ENCODE measurements at regions not wholly inside any gene's neighbourhood (a gene's known extent, or its start where the extent isn't known, plus 50 kb on each side); places are given as distances from the start of the nearest gene placed in this dataset.

DNA sequence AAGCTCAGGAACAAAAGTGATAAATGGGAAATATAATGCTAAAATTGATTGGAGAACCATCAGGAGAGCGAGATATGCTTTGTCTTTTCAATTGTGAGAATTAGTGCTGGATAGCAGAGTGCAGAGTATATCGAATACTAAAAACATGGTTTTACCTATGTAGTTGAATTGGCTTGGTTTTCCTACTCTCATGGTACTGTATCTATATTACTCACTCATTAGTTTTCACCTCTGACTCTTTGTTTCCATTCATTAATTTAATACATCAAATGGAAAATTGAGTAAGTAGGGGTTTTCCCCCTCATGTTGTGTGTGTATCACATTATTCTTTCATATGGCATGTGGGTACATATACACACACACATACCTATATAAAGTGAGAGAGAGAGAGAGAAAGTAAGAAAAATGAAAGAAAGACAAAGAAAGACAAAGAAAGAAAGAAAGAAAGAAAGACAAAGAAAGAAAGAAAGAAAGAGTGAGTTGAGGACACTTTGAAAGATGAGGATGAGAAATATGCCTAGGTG, 1574.5 kb downstream of the MRPL39 start:
- Histone ChIP-seq H3K9me3 (ENCODE audit: control insufficient read depth, insufficient read depth, low read length) (peaks cover 18% of the 10 kb centered on the region), H3K36me3 (ENCODE audit: control insufficient read depth, insufficient read depth, low read length) (no peaks in the 10 kb centered on the region), H3K9ac (ENCODE audit: low read depth, low read length) (no peak overlapping the region), H3K27me3 (ENCODE audit: control insufficient read depth, insufficient read depth, low read length) (no peaks in the 10 kb centered on the region), H3K4me3 (ENCODE audit: low read depth, low read length) (no peak overlapping the region), H3K4me1 (ENCODE audit: control insufficient read depth, insufficient read depth, low read length) (no peaks in the 10 kb centered on the region)

DNA sequence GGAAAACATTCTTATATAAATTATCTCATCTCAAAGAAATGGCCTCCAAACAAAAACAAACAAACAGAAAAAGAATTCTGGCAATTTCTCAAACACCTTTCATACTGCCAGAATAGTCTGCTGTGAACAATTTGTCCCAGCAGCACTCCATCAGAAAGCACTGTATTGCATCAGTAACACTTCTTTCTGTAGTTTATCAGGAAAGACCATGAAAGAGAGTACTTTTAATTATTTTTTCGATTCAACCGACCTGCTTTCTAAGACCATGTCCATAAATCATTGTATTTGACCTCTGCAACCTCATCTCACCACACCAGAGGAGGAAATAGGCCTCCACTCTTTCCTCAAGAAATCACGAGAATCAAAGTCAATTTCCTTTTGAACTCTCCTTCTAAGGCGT, 1579.9 kb downstream of the MRPL39 start:
- H3K36me3 ChIP-seq (ENCODE audit: control insufficient read depth, insufficient read depth, low read length): no peaks in the 10 kb centered on the region
- no peaks in the 10 kb centered on the region for H3K4me1 ChIP-seq (ENCODE audit: control insufficient read depth, insufficient read depth, low read length)
- no peaks in the 10 kb centered on the region for H3K27me3 ChIP-seq (ENCODE audit: control insufficient read depth, insufficient read depth, low read length)
- peaks cover 4% of the 10 kb centered on the region for H3K9me3 ChIP-seq (ENCODE audit: control insufficient read depth, insufficient read depth, low read length)
- H3K4me3 ChIP-seq (ENCODE audit: low read depth, low read length): no peak overlapping the region
- no peak overlapping the region for H3K9ac ChIP-seq (ENCODE audit: low read depth, low read length)

DNA sequence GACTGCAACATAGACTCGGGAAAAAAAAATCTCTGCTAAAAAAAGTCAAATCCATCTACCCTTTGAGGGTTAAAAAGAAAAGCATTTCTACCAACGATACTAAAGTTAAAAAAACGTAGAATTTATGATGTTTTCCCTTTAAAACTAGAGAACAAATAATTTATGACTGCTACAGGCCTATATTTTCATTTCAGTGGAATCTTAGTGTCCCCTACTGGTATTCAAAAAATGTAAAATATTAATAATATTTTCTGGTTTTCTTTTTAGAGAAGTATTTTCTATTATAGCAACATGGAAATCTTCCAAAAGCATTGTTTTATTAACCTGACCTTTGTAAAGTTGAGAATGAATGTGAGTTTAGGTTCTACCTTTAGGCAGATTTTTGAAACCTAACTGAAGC, 1582.2 kb downstream of the MRPL39 start:
- Histone ChIP-seq H3K4me3 (ENCODE audit: low read depth, low read length) (no peak overlapping the region), H3K27me3 (ENCODE audit: control insufficient read depth, insufficient read depth, low read length) (no peaks in the 10 kb centered on the region), H3K4me1 (ENCODE audit: control insufficient read depth, insufficient read depth, low read length) (no peaks in the 10 kb centered on the region), H3K9ac (ENCODE audit: low read depth, low read length) (no peak overlapping the region), H3K36me3 (ENCODE audit: control insufficient read depth, insufficient read depth, low read length) (no peaks in the 10 kb centered on the region), H3K9me3 (ENCODE audit: control insufficient read depth, insufficient read depth, low read length) (peaks cover 4% of the 10 kb centered on the region)

DNA sequence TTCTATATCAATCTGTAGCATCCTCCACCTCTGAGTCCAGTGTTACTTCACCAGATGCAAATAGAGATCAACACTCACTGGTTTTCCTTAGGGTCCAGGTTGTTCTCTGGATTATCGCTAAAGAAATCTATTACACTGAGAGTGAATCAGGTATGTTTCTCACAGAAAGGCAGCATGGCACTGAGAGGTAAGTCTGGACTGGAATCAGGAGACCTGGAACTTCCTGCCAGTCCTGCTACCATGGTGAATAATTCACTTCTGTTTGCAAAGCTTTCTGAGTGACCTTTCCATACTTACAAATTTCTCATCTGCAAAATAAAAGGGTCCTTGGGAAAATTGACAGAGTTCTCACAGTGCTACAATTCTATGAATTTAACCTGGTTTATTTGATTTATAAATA, 1583.3 kb downstream of the MRPL39 start:
- Histone ChIP-seq H3K36me3 (ENCODE audit: control insufficient read depth, insufficient read depth, low read length) (no peaks in the 10 kb centered on the region), H3K4me1 (ENCODE audit: control insufficient read depth, insufficient read depth, low read length) (no peaks in the 10 kb centered on the region), H3K9me3 (ENCODE audit: control insufficient read depth, insufficient read depth, low read length) (peaks cover 4% of the 10 kb centered on the region), H3K27me3 (ENCODE audit: control insufficient read depth, insufficient read depth, low read length) (no peaks in the 10 kb centered on the region), H3K9ac (ENCODE audit: low read depth, low read length) (no peak overlapping the region), H3K4me3 (ENCODE audit: low read depth, low read length) (no peak overlapping the region)

DNA sequence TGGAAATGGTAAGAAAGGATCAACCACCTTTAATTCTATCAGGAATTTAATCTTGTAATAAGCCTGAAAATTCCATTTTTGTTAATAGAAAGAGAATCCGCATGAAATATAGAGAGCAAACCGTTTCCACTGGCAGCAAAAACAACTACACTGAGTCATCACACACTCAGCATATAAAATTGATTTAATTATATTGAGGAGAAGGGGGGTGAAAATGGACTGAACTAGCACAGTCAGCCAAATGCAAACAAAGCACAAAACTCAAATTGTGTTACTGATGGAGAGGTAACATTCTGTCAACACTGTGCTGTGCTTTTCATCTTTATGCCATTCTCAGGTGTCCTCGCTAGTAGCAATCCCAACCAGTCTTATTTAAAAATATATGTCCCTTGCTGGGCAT, 1583.9 kb downstream of the MRPL39 start:
- H3K9ac ChIP-seq (ENCODE audit: low read depth, low read length): no peak overlapping the region
- no peaks in the 10 kb centered on the region for H3K4me1 ChIP-seq (ENCODE audit: control insufficient read depth, insufficient read depth, low read length)
- H3K4me3 ChIP-seq (ENCODE audit: low read depth, low read length): no peak overlapping the region
- H3K27me3 ChIP-seq (ENCODE audit: control insufficient read depth, insufficient read depth, low read length): no peaks in the 10 kb centered on the region
- H3K9me3 ChIP-seq (ENCODE audit: control insufficient read depth, insufficient read depth, low read length): peaks cover 7% of the 10 kb centered on the region
- no peaks in the 10 kb centered on the region for H3K36me3 ChIP-seq (ENCODE audit: control insufficient read depth, insufficient read depth, low read length)

DNA sequence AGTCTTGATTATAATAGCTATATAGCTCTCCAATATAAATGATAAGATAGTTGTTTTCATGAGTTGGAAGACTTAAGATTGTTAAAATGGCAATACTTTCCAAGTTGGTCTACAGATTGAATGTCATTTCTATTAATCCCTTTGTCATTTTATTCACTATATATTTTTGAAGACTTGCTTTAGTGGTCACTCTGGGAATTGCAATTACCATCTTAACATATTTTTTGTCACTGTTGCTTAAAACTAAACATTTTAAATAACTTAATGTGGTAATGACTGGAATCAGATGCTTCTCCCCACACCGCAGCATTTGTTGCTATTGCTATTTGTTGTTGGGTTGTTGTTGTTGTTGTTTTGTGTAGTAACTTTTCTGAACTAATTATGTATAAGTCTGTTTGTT, 1592.9 kb downstream of the MRPL39 start:
- H3K9me3 ChIP-seq (ENCODE audit: control insufficient read depth, insufficient read depth, low read length): peaks cover 20% of the 10 kb centered on the region
- no peaks in the 10 kb centered on the region for H3K27me3 ChIP-seq (ENCODE audit: control insufficient read depth, insufficient read depth, low read length)
- no peaks in the 10 kb centered on the region for H3K36me3 ChIP-seq (ENCODE audit: control insufficient read depth, insufficient read depth, low read length)
- H3K4me1 ChIP-seq (ENCODE audit: control insufficient read depth, insufficient read depth, low read length): no peaks in the 10 kb centered on the region
- H3K9ac ChIP-seq (ENCODE audit: low read depth, low read length): no peak overlapping the region
- H3K4me3 ChIP-seq (ENCODE audit: low read depth, low read length): no peak overlapping the region

DNA sequence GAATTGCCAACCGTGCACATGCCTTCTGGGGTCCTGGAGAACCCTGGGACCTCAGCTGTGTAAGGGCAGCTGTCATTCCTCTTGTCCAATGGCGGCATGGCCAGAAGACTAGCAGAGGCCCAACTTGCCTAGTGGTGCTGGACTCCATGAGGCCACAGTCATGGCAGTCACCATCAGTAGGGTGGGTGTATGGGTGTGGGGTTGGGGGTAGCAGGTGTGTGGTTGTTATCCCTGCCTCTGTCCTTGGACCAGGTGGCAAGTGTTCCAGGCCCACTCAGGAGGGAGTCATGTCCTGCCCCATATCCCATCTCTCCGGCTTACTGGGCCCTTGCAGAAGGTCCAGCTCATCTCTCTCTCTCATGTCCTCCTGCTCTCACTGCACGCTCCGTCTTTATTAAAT, 1596.2 kb downstream of the MRPL39 start:
- no peaks in the 10 kb centered on the region for H3K36me3 ChIP-seq (ENCODE audit: control insufficient read depth, insufficient read depth, low read length)
- H3K9me3 ChIP-seq (ENCODE audit: control insufficient read depth, insufficient read depth, low read length): peaks cover 16% of the 10 kb centered on the region
- H3K4me1 ChIP-seq (ENCODE audit: control insufficient read depth, insufficient read depth, low read length): no peaks in the 10 kb centered on the region
- H3K4me3 ChIP-seq (ENCODE audit: low read depth, low read length): no peak overlapping the region
- H3K9ac ChIP-seq (ENCODE audit: low read depth, low read length): no peak overlapping the region
- no peaks in the 10 kb centered on the region for H3K27me3 ChIP-seq (ENCODE audit: control insufficient read depth, insufficient read depth, low read length)

DNA sequence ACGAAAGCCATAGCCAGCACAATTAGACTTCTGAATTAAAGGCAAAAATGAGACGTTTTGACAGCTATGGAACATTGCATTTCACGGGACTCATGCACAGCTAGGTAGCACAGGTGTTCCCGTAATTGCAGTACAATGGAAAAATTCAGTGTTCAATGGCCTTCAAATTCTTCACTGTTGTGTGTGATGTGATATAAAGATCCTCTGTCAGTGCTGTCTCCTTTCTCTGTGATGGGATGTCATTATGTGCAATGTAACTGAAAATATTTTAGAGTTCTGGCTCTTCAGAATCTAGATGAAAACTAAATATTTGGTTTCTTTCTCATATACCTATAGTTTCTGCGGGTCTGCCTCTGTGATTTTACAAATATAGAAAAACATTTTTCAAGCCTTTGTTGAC, 1599.7 kb downstream of the MRPL39 start:
- Histone ChIP-seq H3K36me3 (ENCODE audit: control insufficient read depth, insufficient read depth, low read length) (no peaks in the 10 kb centered on the region), H3K4me1 (ENCODE audit: control insufficient read depth, insufficient read depth, low read length) (no peaks in the 10 kb centered on the region), H3K27me3 (ENCODE audit: control insufficient read depth, insufficient read depth, low read length) (no peaks in the 10 kb centered on the region), H3K4me3 (ENCODE audit: low read depth, low read length) (no peak overlapping the region), H3K9me3 (ENCODE audit: control insufficient read depth, insufficient read depth, low read length) (peaks cover 16% of the 10 kb centered on the region), H3K9ac (ENCODE audit: low read depth, low read length) (no peak overlapping the region)

DNA sequence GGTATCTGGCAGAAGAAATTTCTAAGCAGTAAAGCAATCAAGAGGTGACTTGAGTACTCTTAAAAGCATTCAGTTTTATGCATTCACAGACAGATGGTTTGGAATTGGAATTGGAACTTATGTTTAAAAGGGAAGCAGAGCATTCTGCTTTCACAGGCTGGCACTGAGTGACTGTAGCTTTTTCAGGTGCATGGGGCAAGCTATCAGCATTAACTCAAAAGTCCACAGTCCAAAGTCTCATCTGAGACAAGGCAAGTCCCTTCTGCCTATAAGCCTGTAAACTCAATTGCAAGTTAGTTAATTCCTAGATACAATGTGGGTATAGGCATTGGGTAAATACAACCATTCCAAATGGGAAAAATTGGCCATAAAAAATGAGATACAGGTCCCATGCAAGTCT, 1620.3 kb downstream of the MRPL39 start:
- Histone ChIP-seq H3K9me3 (ENCODE audit: control insufficient read depth, insufficient read depth, low read length) (peaks cover 15% of the 10 kb centered on the region), H3K4me3 (ENCODE audit: low read depth, low read length) (no peak overlapping the region), H3K9ac (ENCODE audit: low read depth, low read length) (no peak overlapping the region), H3K36me3 (ENCODE audit: control insufficient read depth, insufficient read depth, low read length) (no peaks in the 10 kb centered on the region), H3K4me1 (ENCODE audit: control insufficient read depth, insufficient read depth, low read length) (no peaks in the 10 kb centered on the region), H3K27me3 (ENCODE audit: control insufficient read depth, insufficient read depth, low read length) (no peaks in the 10 kb centered on the region)

DNA sequence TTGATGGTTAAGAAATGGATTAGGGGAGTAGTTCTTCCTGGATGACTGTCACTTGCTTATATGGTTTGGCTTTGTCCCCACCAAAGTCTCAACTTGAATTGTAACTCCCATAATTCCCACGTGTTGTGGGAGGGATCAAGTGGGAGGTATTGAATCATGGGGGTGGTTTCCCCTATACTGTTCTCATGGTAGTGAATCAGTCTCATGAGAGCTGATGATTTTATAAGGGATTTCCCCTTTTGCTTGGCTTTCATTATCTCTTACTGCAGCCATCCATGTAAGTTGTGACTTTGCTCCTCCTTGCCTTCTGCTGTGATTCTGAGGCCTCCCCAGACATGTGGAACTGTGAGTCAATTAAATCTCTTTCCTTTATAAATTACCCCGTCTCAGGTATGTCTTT, 1621.1 kb downstream of the MRPL39 start:
- Histone ChIP-seq H3K9ac (ENCODE audit: low read depth, low read length) (no peak overlapping the region), H3K36me3 (ENCODE audit: control insufficient read depth, insufficient read depth, low read length) (no peaks in the 10 kb centered on the region), H3K4me1 (ENCODE audit: control insufficient read depth, insufficient read depth, low read length) (no peaks in the 10 kb centered on the region), H3K9me3 (ENCODE audit: control insufficient read depth, insufficient read depth, low read length) (peaks cover 15% of the 10 kb centered on the region), H3K27me3 (ENCODE audit: control insufficient read depth, insufficient read depth, low read length) (no peaks in the 10 kb centered on the region), H3K4me3 (ENCODE audit: low read depth, low read length) (no peak overlapping the region)

DNA sequence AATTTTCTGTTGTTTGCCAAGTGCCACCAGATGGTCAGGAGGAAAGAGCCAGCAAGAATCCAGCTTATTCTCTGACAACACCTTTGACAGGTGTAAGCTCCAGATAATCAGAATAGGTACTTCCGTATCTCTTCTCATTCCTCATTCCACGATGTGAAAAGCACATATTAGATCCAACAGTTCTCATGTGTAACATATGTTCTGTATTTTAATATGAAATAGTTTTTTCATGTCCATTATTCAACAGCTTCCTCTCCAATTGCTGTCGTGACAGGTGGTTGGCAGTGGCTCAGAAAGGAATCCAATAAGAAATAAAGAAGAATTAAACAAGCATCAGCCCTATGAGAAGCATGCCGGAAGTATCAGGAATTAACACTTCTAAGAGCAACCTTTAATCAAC, 1624.7 kb downstream of the MRPL39 start:
- H3K9ac ChIP-seq (ENCODE audit: low read depth, low read length): no peak overlapping the region
- no peaks in the 10 kb centered on the region for H3K27me3 ChIP-seq (ENCODE audit: control insufficient read depth, insufficient read depth, low read length)
- H3K36me3 ChIP-seq (ENCODE audit: control insufficient read depth, insufficient read depth, low read length): no peaks in the 10 kb centered on the region
- H3K9me3 ChIP-seq (ENCODE audit: control insufficient read depth, insufficient read depth, low read length): peaks cover 18% of the 10 kb centered on the region
- no peaks in the 10 kb centered on the region for H3K4me1 ChIP-seq (ENCODE audit: control insufficient read depth, insufficient read depth, low read length)
- H3K4me3 ChIP-seq (ENCODE audit: low read depth, low read length): no peak overlapping the region

DNA sequence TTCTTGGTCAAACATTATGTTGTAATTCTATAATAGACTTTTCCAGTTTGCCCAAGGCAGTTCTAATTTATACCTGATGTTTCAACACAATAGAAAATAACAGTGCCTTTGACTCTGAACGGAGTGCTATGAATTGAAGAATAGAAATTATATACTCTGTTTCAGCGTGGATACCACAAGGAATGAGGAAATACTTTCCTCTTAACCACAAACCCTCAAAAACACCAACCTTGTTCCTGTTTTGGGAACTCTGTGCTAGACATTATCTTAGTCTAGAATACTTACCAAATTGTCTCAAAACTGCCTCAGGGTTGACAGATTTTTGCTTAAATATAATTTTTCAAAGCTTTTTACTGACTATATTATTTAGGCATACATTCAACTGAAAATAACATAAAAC, 1629.3 kb downstream of the MRPL39 start:
- H3K4me1 ChIP-seq (ENCODE audit: control insufficient read depth, insufficient read depth, low read length): no peaks in the 10 kb centered on the region
- no peaks in the 10 kb centered on the region for H3K27me3 ChIP-seq (ENCODE audit: control insufficient read depth, insufficient read depth, low read length)
- no peaks in the 10 kb centered on the region for H3K36me3 ChIP-seq (ENCODE audit: control insufficient read depth, insufficient read depth, low read length)
- H3K9ac ChIP-seq (ENCODE audit: low read depth, low read length): no peak overlapping the region
- H3K9me3 ChIP-seq (ENCODE audit: control insufficient read depth, insufficient read depth, low read length): peaks cover 17% of the 10 kb centered on the region
- H3K4me3 ChIP-seq (ENCODE audit: low read depth, low read length): no peak overlapping the region
